Ishikawa (cell line): ENCODE measurements at regions not wholly inside any gene's neighbourhood (a gene's known extent, or its start where the extent isn't known, plus 50 kb on each side); places are given as distances from the start of the nearest gene placed in this dataset.

Experiments used
- CREB1 ChIP-seq: IDR thresholded peaks from 2 replicates; pipeline ENCODE4 v1.6.1; 2012; ENCODE audit warnings: low read depth
- FOXM1 ChIP-seq: IDR thresholded peaks from 2 replicates; pipeline ENCODE4 v1.6.1; 2012; ENCODE audit warnings: low read depth, borderline replicate concordance
- NFIC ChIP-seq: IDR thresholded peaks from 2 replicates; pipeline ENCODE4 v1.6.1; 2012
- RAD21 ChIP-seq: IDR thresholded peaks from 2 replicates; pipeline ENCODE4 v1.6.1; 2012; ENCODE audit warnings: low read depth
- REST ChIP-seq: IDR thresholded peaks from 2 replicates; pipeline ENCODE4 v1.6.1; 2012; ENCODE audit warnings: low read depth, mild to moderate bottlenecking
- TAF1 ChIP-seq: IDR thresholded peaks from 2 replicates; pipeline ENCODE4 v1.6.1; 2012; ENCODE audit warnings: low read depth, mild to moderate bottlenecking
- TEAD4 ChIP-seq: IDR thresholded peaks from 2 replicates; pipeline ENCODE4 v1.6.1; 2012
- YY1 ChIP-seq: IDR thresholded peaks from 2 replicates; pipeline ENCODE4 v1.6.1; 2012; ENCODE audit warnings: low read depth
- ZBTB7A ChIP-seq: IDR thresholded peaks from 2 replicates; pipeline ENCODE4 v1.6.1; 2012; ENCODE audit warnings: low read depth

DNA sequence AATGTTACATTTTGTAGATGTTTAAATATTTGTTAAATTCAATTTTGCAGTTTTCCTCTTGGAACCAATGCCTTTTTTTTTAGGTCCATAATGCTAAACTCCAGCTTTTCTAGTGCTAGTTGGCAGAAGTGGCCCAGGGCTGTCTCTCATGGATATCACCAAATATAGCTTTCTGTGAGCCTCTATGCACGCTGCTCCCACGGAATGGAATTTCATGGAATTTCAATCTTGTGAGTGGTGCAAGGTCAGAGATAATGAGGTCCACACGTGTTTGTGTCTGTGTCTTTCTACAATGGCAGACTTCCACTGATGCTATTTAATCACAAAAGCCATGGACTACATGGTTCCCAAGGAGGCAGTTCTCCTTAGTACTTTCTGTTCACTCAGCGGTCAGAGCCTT, 191.5 kb upstream of the PARD3B start:
- TF ChIP-seq TEAD4: no peak
- no peak for TF ChIP-seq NFIC
- TF ChIP-seq RAD21: no peak
- TF ChIP-seq TAF1: no peak
- TF ChIP-seq CREB1: no peak
- no peak for TF ChIP-seq FOXM1
- TF ChIP-seq REST: no peak
- TF ChIP-seq ZBTB7A: no peak
- TF ChIP-seq YY1: no peak
